Panc1 (cell line): ENCODE measurements at regions not wholly inside any gene's neighbourhood (a gene's known extent, or its start where the extent isn't known, plus 50 kb on each side); places are given as distances from the start of the nearest gene placed in this dataset.

Experiments used
- ATAC-seq: fragments of 200-7000 bp; cut with Tn5 transposase; 2 replicates; pipeline ENCODE4 v1.9.1; 2020; ENCODE audit warnings: mild to moderate bottlenecking, moderate library complexity
- BruUV-seq: library from RNA; stranded (reverse); fragments of 400-500 nt; replicated peaks from 2 replicates; lab custom pipeline; 2021; lab: Mats Ljungman, UMichigan
- CTCF ChIA-PET: fragments of 300-600 bp; sonication (Branson Sonifier 250); formaldehyde crosslinking; loops from one replicate; lab custom pipeline; 2022; ENCODE audit warnings: antibody characterized with exemption; lab: Charles Lee
- POLR2A ChIA-PET: fragments of 300-600 bp; sonication (Branson Sonifier 250); formaldehyde crosslinking; loops from one replicate; lab custom pipeline; 2022; ENCODE audit warnings: antibody characterized with exemption; lab: Charles Lee
- DNase-seq: peaks from one replicate; pipeline ENCODE4 v3.0.0-alpha.2; 2010; ENCODE audit warnings: low read depth, low spot score
- H3K27ac ChIP-seq: 2 replicates; pipeline ENCODE4 v1.5.1; 2011; ENCODE audit warnings: mild to moderate bottlenecking, low read length, inconsistent platforms
- H3K27me3 ChIP-seq: fragments of 200-500 bp; sonication (Bioruptor generic); 2 replicates; pipeline ENCODE4 v1.6.0; 2014; ENCODE audit warnings: low read length, inconsistent platforms; ENCODE audit not compliant: control insufficient read depth, insufficient read depth
- H3K36me3 ChIP-seq: fragments of 200-500 bp; sonication (Bioruptor generic); 2 replicates; pipeline ENCODE4 v1.5.1; 2014; ENCODE audit warnings: inconsistent platforms, mild to moderate bottlenecking, low read length, moderate library complexity; ENCODE audit not compliant: control insufficient read depth, insufficient read depth
- H3K4me1 ChIP-seq: 2 replicates; pipeline ENCODE4 v1.5.1; 2011; ENCODE audit warnings: inconsistent platforms, mild to moderate bottlenecking, low read length, moderate library complexity; ENCODE audit not compliant: control insufficient read depth, insufficient read depth
- H3K4me3 ChIP-seq, 2 experiments: 2 replicates each; pipeline ENCODE4 v1.5.1; 2011 to 2012; ENCODE audit warnings: low read depth in 2 of 2, low read length in 2 of 2, mild to moderate bottlenecking in 2 of 2, inconsistent platforms in 1 of 2, moderate library complexity in 1 of 2
- H3K9me3 ChIP-seq: fragments of 200-500 bp; sonication (Bioruptor generic); 2 replicates; pipeline ENCODE4 v1.5.1; 2014; ENCODE audit warnings: low read depth, mild to moderate bottlenecking, inconsistent platforms, low read length, moderate library complexity; ENCODE audit not compliant: control insufficient read depth, insufficient read depth
- CTCF ChIP-seq: fragments of 450-650 bp; IDR thresholded peaks from 2 replicates; pipeline ENCODE4 v1.5.1; 2017; ENCODE audit warnings: mild to moderate bottlenecking
- POLR2AphosphoS5 ChIP-seq: IDR thresholded peaks from 2 replicates; pipeline ENCODE4 v1.6.1; 2012; ENCODE audit warnings: mild to moderate bottlenecking, low read depth, low read length, moderate library complexity
- REST ChIP-seq, 2 experiments: IDR thresholded peaks; 2 replicates each; pipeline ENCODE4 v1.6.1; 2011 to 2012; ENCODE audit warnings: low read depth in 2 of 2, control low read depth in 1 of 2, low read length in 1 of 2, mild to moderate bottlenecking in 1 of 2, moderate library complexity in 1 of 2; ENCODE audit not compliant: insufficient read depth in 1 of 2
- SIN3A ChIP-seq: IDR thresholded peaks from 2 replicates; pipeline ENCODE4 v1.6.1; 2012; ENCODE audit warnings: low read depth, mild to moderate bottlenecking, low read length, moderate library complexity, borderline replicate concordance; ENCODE audit not compliant: insufficient read depth
- TCF7L2 ChIP-seq: IDR thresholded peaks from 2 replicates; pipeline ENCODE4 v1.6.1; 2011; ENCODE audit warnings: mild to moderate bottlenecking, low read depth, low read length, inconsistent platforms
- in situ Hi-C: cut with HindIII; loops from 2 replicates; pipeline ENCODE4 v1.10.0; 2016; ENCODE audit warnings: low sequenced_read_pairs, low pct_unique_long_range_greater_than_20kb
- intact Hi-C: fragments of 100-400 bp; cut with micrococcal nuclease; formaldehyde crosslinking; loops from one replicate; pipeline ENCODE4 v1.10.0; 2022; ENCODE audit not compliant: unreplicated experiment

- no peak overlapping the region for H3K27ac ChIP-seq
- ATAC-seq (no peak), DNase-seq (no peak)
- H3K36me3 ChIP-seq: no peaks in the 10 kb centered on the region
- no peaks in the 10 kb centered on the region for H3K4me1 ChIP-seq
- in situ Hi-C loops: no loop called here
- no peak for TF ChIP-seq SIN3A
- TF ChIP-seq CTCF: no peak
- no peak for TF ChIP-seq TCF7L2
- no peak for TF ChIP-seq POLR2AphosphoS5
- TF ChIP-seq REST (IDR thresholded peaks at IDR 0.05; ENCODE audit: insufficient read depth in 1 of 2, low read depth in 2 of 2, low read length in 1 of 2): no peak
- POLR2A ChIA-PET: no interaction called here
- BruUV-seq: no TSS peak
- CTCF ChIA-PET: no interaction called here
- H3K4me3 ChIP-seq: no peak overlapping the region
- H3K27me3 ChIP-seq: no peaks in the 10 kb centered on the region
- intact Hi-C loops: no loop called here
- H3K9me3 ChIP-seq: no peaks in the 10 kb centered on the region
Measured at GRCh38 chr1:69388044-69388443, 179.7 kb upstream of the LRRC7 start.

- DNase-seq (no peak), ATAC-seq (no peak)
- no peaks in the 10 kb centered on the region for H3K27me3 ChIP-seq
- H3K9me3 ChIP-seq: no peaks in the 10 kb centered on the region
- POLR2A ChIA-PET: no interaction called here
- TF ChIP-seq REST (IDR thresholded peaks at IDR 0.05; ENCODE audit: insufficient read depth in 1 of 2, low read depth in 2 of 2, low read length in 1 of 2): no peak
- TF ChIP-seq POLR2AphosphoS5: no peak
- no peak for TF ChIP-seq CTCF
- no peak for TF ChIP-seq SIN3A
- TF ChIP-seq TCF7L2: no peak
- CTCF ChIA-PET: no interaction called here
- BruUV-seq: no TSS peak
- intact Hi-C loops (no loop called here), in situ Hi-C loops (no loop called here)
- H3K4me1 ChIP-seq: no peaks in the 10 kb centered on the region
- no peaks in the 10 kb centered on the region for H3K36me3 ChIP-seq
- no peak overlapping the region for H3K27ac ChIP-seq
- no peak overlapping the region for H3K4me3 ChIP-seq
Measured at GRCh38 chr1:69400128-69400527, 167.6 kb upstream of the LRRC7 start.
